MM.1S (cell line): ENCODE measurements at regions not wholly inside any gene's neighbourhood (a gene's known extent, or its start where the extent isn't known, plus 50 kb on each side); places are given as distances from the start of the nearest gene placed in this dataset.

ENCODE experiments used
- DNase-seq: peaks from one replicate; pipeline ENCODE4 v3.0.0-alpha.2; 2015
- H2AFZ ChIP-seq: fragments of 300-600 bp; sonication (generic); 2 replicates; pipeline ENCODE4 v1.6.0; 2016; ENCODE audit warnings: antibody characterized with exemption, low read length
- H3F3A ChIP-seq: fragments of 300-600 bp; sonication (generic); 2 replicates; pipeline ENCODE4 v1.6.1; 2016; ENCODE audit warnings: mild to moderate bottlenecking, antibody characterized with exemption, low read length, moderate library complexity, mixed read lengths; ENCODE audit not compliant: insufficient read depth
- H3K27ac ChIP-seq: fragments of 300-600 bp; sonication (generic); 2 replicates; pipeline ENCODE4 v1.5.1; 2016; ENCODE audit warnings: mild to moderate bottlenecking, low read length
- H3K27me3 ChIP-seq: fragments of 300-600 bp; sonication (generic); replicated peaks from 2 replicates; pipeline ENCODE4 v1.6.0; 2016; ENCODE audit warnings: low read length; ENCODE audit not compliant: insufficient read depth
- H3K36me3 ChIP-seq: fragments of 300-600 bp; sonication (generic); replicated peaks from 2 replicates; pipeline ENCODE4 v1.6.1; 2016; ENCODE audit warnings: mild to moderate bottlenecking, low read length, mixed read lengths; ENCODE audit not compliant: insufficient read depth
- H3K4me1 ChIP-seq: fragments of 300-600 bp; sonication (generic); 2 replicates; pipeline ENCODE4 v1.6.1; 2016; ENCODE audit warnings: low read length, mixed read lengths
- H3K4me2 ChIP-seq: fragments of 300-600 bp; sonication (generic); 2 replicates; pipeline ENCODE4 v1.6.0; 2016; ENCODE audit warnings: low read depth, low read length
- H3K4me3 ChIP-seq: fragments of 300-600 bp; sonication (generic); 2 replicates; pipeline ENCODE4 v1.5.1; 2016; ENCODE audit warnings: low read length, mixed read lengths
- H3K79me2 ChIP-seq: fragments of 300-600 bp; sonication (generic); 2 replicates; pipeline ENCODE4 v1.6.1; 2016; ENCODE audit warnings: mixed run types, low read length, mixed read lengths
- H3K9ac ChIP-seq: fragments of 300-600 bp; sonication (generic); 2 replicates; pipeline ENCODE4 v1.6.1; 2016; ENCODE audit warnings: low read length, mixed read lengths
- H3K9me2 ChIP-seq: fragments of 300-600 bp; sonication (generic); replicated peaks from 2 replicates; pipeline ENCODE4 v1.6.1; 2016; ENCODE audit warnings: mild to moderate bottlenecking, low read length, mixed read lengths; ENCODE audit not compliant: insufficient read depth
- H3K9me3 ChIP-seq: fragments of 300-600 bp; sonication (generic); replicated peaks from 2 replicates; pipeline ENCODE4 v1.6.1; 2016; ENCODE audit warnings: mild to moderate bottlenecking, low read length, mixed read lengths; ENCODE audit not compliant: insufficient read depth
- H4K20me1 ChIP-seq: fragments of 300-600 bp; sonication (generic); 2 replicates; pipeline ENCODE4 v1.6.1; 2016; ENCODE audit warnings: mild to moderate bottlenecking, low read length, moderate library complexity, mixed read lengths; ENCODE audit not compliant: insufficient read depth
- EZH2 ChIP-seq: fragments of 300-600 bp; sonication (generic); optimal IDR thresholded peaks from 2 replicates; pipeline ENCODE3; 2017; ENCODE audit warnings: low read depth, mild to moderate bottlenecking, antibody characterized with exemption, low read length, mixed read lengths
- EZH2phosphoT487 ChIP-seq: fragments of 300-600 bp; sonication (generic); IDR thresholded peaks from 2 replicates; pipeline ENCODE4 v1.6.1; 2018; ENCODE audit warnings: antibody characterized with exemption, low read length
- TF ChIP-seq, protein P1 (sequence below): fragments of 300-600 bp; sonication (generic); IDR thresholded peaks from 2 replicates; pipeline ENCODE4 v1.5.1; 2016; ENCODE audit warnings: antibody characterized with exemption, low read length, mixed read lengths

DNA sequence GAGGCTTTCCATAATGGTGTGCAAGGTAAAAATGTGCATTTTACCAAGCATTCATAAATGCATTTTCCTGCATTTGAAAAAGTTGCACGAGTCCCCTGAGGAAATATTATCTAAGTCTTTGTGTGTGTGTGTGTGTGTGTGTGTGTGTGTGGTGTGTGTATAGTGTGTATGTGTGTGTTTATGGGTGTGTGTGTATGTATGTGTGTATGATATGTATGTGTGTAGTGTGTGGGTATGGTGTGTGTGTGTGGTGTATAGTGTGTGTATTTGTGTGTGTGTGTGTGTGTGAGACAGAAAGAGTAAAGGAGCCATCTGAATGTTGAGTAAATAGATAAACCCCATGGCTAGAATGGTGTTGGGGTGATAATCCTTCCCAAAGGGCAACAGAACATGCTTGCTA is 229.6 kb upstream of the TBC1D5 start:
- Histone ChIP-seq H3K9me2 (no peaks in the 10 kb centered on the region), H3K4me2 (no peak overlapping the region), H3K9ac (no peak overlapping the region), H3K4me3 (no peak overlapping the region), H2AFZ (no peak overlapping the region), H3K9me3 (no peaks in the 10 kb centered on the region), H3K79me2 (no peaks in the 10 kb centered on the region), H3K27me3 (no peaks in the 10 kb centered on the region), H3K36me3 (no peaks in the 10 kb centered on the region), H3K4me1 (no peaks in the 10 kb centered on the region; the same call in 1 of the 2 replicates), H4K20me1 (no peaks in the 10 kb centered on the region), H3F3A (no peaks in the 10 kb centered on the region), H3K27ac (no peak overlapping the region)
- DNase-seq, result no peak
- TF ChIP-seq EZH2, result no peak
- no peak for TF ChIP-seq EZH2phosphoT487
- TF ChIP-seq, protein P1, sequence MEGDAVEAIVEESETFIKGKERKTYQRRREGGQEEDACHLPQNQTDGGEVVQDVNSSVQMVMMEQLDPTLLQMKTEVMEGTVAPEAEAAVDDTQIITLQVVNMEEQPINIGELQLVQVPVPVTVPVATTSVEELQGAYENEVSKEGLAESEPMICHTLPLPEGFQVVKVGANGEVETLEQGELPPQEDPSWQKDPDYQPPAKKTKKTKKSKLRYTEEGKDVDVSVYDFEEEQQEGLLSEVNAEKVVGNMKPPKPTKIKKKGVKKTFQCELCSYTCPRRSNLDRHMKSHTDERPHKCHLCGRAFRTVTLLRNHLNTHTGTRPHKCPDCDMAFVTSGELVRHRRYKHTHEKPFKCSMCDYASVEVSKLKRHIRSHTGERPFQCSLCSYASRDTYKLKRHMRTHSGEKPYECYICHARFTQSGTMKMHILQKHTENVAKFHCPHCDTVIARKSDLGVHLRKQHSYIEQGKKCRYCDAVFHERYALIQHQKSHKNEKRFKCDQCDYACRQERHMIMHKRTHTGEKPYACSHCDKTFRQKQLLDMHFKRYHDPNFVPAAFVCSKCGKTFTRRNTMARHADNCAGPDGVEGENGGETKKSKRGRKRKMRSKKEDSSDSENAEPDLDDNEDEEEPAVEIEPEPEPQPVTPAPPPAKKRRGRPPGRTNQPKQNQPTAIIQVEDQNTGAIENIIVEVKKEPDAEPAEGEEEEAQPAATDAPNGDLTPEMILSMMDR, result no peak

DNA sequence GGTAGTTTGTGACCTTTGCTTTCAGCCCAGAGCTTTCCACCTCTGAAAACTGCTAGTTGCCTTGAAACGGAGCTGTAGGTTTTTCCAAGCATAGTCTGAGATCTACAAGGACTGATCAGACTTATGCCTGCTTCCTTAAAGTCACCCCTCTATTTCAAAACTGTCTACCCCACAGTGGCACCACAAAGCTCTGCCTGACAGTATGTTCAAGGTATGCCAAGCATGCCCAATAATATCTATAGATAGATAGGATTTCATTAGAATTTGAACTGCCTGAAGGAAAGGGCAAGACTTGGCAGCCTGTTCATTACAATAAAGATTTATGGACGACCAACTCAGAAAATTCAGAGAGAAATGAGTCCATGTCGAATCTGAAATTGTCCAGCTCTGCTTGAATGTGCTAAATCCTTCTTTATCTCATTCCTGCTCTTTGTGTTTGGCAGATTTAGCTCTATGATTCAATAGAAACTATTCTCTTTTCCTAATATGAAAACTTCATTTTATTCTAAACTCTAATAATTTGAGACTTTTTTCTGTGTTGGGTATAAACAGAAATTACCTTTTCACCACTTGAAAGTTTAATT is 227.6 kb upstream of the TBC1D5 start:
- H3K27me3 ChIP-seq, result no peaks in the 10 kb centered on the region
- H3K9me3 ChIP-seq, result no peaks in the 10 kb centered on the region
- H3K4me2 ChIP-seq, result no peak overlapping the region
- no peak overlapping the region for H3K27ac ChIP-seq
- H3K36me3 ChIP-seq, result no peaks in the 10 kb centered on the region
- no peaks in the 10 kb centered on the region for H3F3A ChIP-seq
- no peaks in the 10 kb centered on the region; the same call in 1 of the 2 replicates for H3K4me1 ChIP-seq
- H3K9me2 ChIP-seq, result no peaks in the 10 kb centered on the region
- H3K9ac ChIP-seq, result no peak overlapping the region
- H3K79me2 ChIP-seq, result no peaks in the 10 kb centered on the region
- H3K4me3 ChIP-seq, result no peak overlapping the region
- H2AFZ ChIP-seq, result no peak overlapping the region
- TF ChIP-seq, protein P1, result no peak
- TF ChIP-seq EZH2phosphoT487, result no peak
- TF ChIP-seq EZH2, result no peak
- no peaks in the 10 kb centered on the region for H4K20me1 ChIP-seq
- no peak for DNase-seq

DNA sequence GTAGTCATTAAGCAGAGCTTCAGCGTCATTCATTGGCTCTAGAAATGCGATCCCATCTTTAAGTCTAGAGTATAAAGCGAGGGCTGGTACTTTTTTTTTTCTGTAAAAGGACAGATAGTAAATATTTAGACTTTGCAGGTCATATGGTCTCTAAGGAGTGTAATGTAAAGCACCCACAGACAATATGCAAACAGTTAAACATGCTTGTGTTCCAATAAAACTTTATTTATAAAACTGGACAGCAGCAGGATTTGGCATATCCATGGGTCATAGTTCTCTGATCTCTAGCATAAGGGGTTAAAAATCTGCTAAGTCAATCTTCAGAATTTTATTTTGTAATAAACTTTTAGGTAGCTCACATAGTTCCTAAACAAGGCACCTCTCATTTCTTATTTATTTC is 226.8 kb upstream of the TBC1D5 start:
- H3K27me3 ChIP-seq, result no peaks in the 10 kb centered on the region
- DNase-seq, result no peak
- no peaks in the 10 kb centered on the region for H3F3A ChIP-seq
- no peaks in the 10 kb centered on the region for H3K9me2 ChIP-seq
- no peaks in the 10 kb centered on the region for H3K36me3 ChIP-seq
- no peak overlapping the region for H3K9ac ChIP-seq
- no peaks in the 10 kb centered on the region for H3K79me2 ChIP-seq
- H3K4me1 ChIP-seq, result no peaks in the 10 kb centered on the region; the same call in 1 of the 2 replicates
- TF ChIP-seq EZH2, result no peak
- TF ChIP-seq, protein P1, result no peak
- no peak for TF ChIP-seq EZH2phosphoT487
- H3K27ac ChIP-seq, result no peak overlapping the region
- no peak overlapping the region for H2AFZ ChIP-seq
- no peaks in the 10 kb centered on the region for H3K9me3 ChIP-seq
- H4K20me1 ChIP-seq, result no peaks in the 10 kb centered on the region
- no peak overlapping the region for H3K4me3 ChIP-seq
- H3K4me2 ChIP-seq, result no peak overlapping the region
